A549 (cell line): ENCODE measurements at regions not wholly inside any gene's neighbourhood (a gene's known extent, or its start where the extent isn't known, plus 50 kb on each side); places are given as distances from the start of the nearest gene placed in this dataset.

ENCODE experiments used
- ATAC-seq, 2 experiments: fragments of 200-7000 bp in 1 of 2; fragments of >200 bp in 1 of 2; cut with Nextera tagmentation in 1 of 2; cut with Tn5 transposase in 1 of 2; 3 replicates each; pipeline versions ENCODE4 v1.8.0 to v1.9.1; 2018 to 2020; ENCODE audit warnings: mild to moderate bottlenecking in 1 of 2, moderate library complexity in 1 of 2
- CTCF ChIA-PET: fragments of 300-600 bp; sonication (Branson Sonifier 250); formaldehyde crosslinking; extraction: SDS; loops from one replicate; lab custom pipeline; 2021; ENCODE audit warnings: antibody characterized with exemption, inconsistent platforms; lab: Yijun Ruan, JAX
- POLR2A ChIA-PET: fragments of 350-600 bp; formaldehyde crosslinking; extraction: SDS; loops from one replicate; lab custom pipeline; 2021; ENCODE audit warnings: antibody characterized with exemption, inconsistent platforms; lab: Yijun Ruan, JAX
- DNase-seq, 2 experiments: peaks; one replicate each; pipeline versions ENCODE4 v3.0.0 to v3.0.0-alpha.2; 2011 to 2016; ENCODE audit warnings: low read depth in 1 of 2, low spot score in 1 of 2
- FAIRE-seq: peaks from 2 replicates; lab custom pipeline; 2011; peaks lifted over from hg19 to GRCh38; lab: Jason Lieb, UNC
- H3K27ac ChIP-seq, 2 experiments: fragments of >200 bp; sonication (Bioruptor Twin); formaldehyde crosslinking; 3 replicates each; pipeline ENCODE4 v1.5.1; 2016 to 2017
- H3K4me1 ChIP-seq: fragments of >200 bp; sonication (Bioruptor Twin); formaldehyde crosslinking; 3 replicates; pipeline ENCODE4 v1.6.1; 2016
- H3K4me2 ChIP-seq: fragments of >200 bp; sonication (Bioruptor Twin); formaldehyde crosslinking; 3 replicates; pipeline ENCODE4 v1.6.1; 2016
- H3K4me3 ChIP-seq: fragments of >200 bp; sonication (Bioruptor Twin); formaldehyde crosslinking; 3 replicates; pipeline ENCODE4 v1.5.1; 2016
- H3K9me3 ChIP-seq: fragments of >200 bp; sonication (Bioruptor Twin); formaldehyde crosslinking; 3 replicates; pipeline ENCODE4 v1.6.1; 2016
- BCL3 ChIP-seq: fragments of >200 bp; sonication (Bioruptor Twin); formaldehyde crosslinking; IDR thresholded peaks from 3 replicates; pipeline ENCODE4 v1.6.1; 2016
- BHLHE40 ChIP-seq: IDR thresholded peaks from 2 replicates; pipeline ENCODE4 v1.6.1; 2012; ENCODE audit warnings: low read depth, low read length, inconsistent platforms
- CBX2 ChIP-seq: fragments of 200-600 bp; sonication (generic); IDR thresholded peaks from 2 replicates; pipeline ENCODE4 v1.6.1; 2016; ENCODE audit warnings: low read depth, mild to moderate bottlenecking, borderline replicate concordance
- CEBPB ChIP-seq, 2 experiments: fragments of >200 bp in 1 of 2; sonication (Bioruptor Twin) in 1 of 2; formaldehyde crosslinking in 1 of 2; IDR thresholded peaks; 2 replicates each; pipeline ENCODE4 v1.6.1; 2012 to 2016
- E2F6 ChIP-seq: IDR thresholded peaks from 2 replicates; pipeline ENCODE4 v1.6.1; 2012; ENCODE audit warnings: low read depth, borderline replicate concordance
- EHF ChIP-seq: fragments of 250-450 bp; sonication (Bioruptor Pico); IDR thresholded peaks from 2 replicates; pipeline ENCODE4 v1.5.0; 2020; ENCODE audit warnings: mild to moderate bottlenecking
- EHMT2 ChIP-seq: fragments of 200-600 bp; sonication (generic); IDR thresholded peaks from 2 replicates; pipeline ENCODE4 v1.6.1; 2016; ENCODE audit warnings: antibody characterized with exemption, low read depth, mild to moderate bottlenecking, moderate library complexity
- ELK1 ChIP-seq: fragments of 150-350 bp; IDR thresholded peaks from 2 replicates; pipeline ENCODE4 v1.6.1; 2014; ENCODE audit warnings: low read depth, mild to moderate bottlenecking, low read length
- ESRRA ChIP-seq: fragments of 150-350 bp; IDR thresholded peaks from 2 replicates; pipeline ENCODE4 v1.6.1; 2014; ENCODE audit warnings: mild to moderate bottlenecking, low read length, borderline replicate concordance
- FOSB ChIP-seq: fragments of 250-450 bp; sonication (Bioruptor Pico); IDR thresholded peaks from 2 replicates; pipeline ENCODE4 v1.5.0; 2020; ENCODE audit warnings: mild to moderate bottlenecking, moderate library complexity
- FOXS1 ChIP-seq: fragments of 250-450 bp; sonication (Bioruptor Pico); IDR thresholded peaks from 2 replicates; pipeline ENCODE4 v1.5.0; 2020; ENCODE audit warnings: mild to moderate bottlenecking, moderate library complexity
- GATA3 ChIP-seq: IDR thresholded peaks from 2 replicates; pipeline ENCODE4 v1.6.1; 2012; ENCODE audit warnings: borderline replicate concordance
- HDAC2 ChIP-seq: fragments of 200-600 bp; sonication (generic); IDR thresholded peaks from 2 replicates; pipeline ENCODE4 v1.6.1; 2016
- HMGXB4 ChIP-seq: fragments of 250-450 bp; sonication (Bioruptor Pico); IDR thresholded peaks from 2 replicates; pipeline ENCODE4 v1.5.0; 2021; ENCODE audit warnings: mild to moderate bottlenecking, moderate library complexity, borderline replicate concordance
- HOXA7 ChIP-seq: fragments of 250-450 bp; sonication (Bioruptor Pico); IDR thresholded peaks from 2 replicates; pipeline ENCODE4 v1.5.0; 2020; ENCODE audit warnings: mild to moderate bottlenecking, moderate library complexity
- HOXB13 ChIP-seq: fragments of 250-450 bp; sonication (Bioruptor Pico); IDR thresholded peaks from 2 replicates; pipeline ENCODE4 v1.5.0; 2020; ENCODE audit warnings: low read depth, mild to moderate bottlenecking, moderate library complexity
- HOXB5 ChIP-seq: fragments of 250-450 bp; sonication (Bioruptor Pico); IDR thresholded peaks from 2 replicates; pipeline ENCODE4 v1.5.0; 2020; ENCODE audit warnings: mild to moderate bottlenecking, moderate library complexity
- JUN ChIP-seq, 2 experiments: fragments of >200 bp; sonication (Bioruptor Twin); formaldehyde crosslinking; IDR thresholded peaks; 2 replicates in 1 of 2; 3 replicates in 1 of 2; pipeline ENCODE4 v1.6.1; 2016 to 2017
- JUNB ChIP-seq: fragments of >200 bp; sonication (Bioruptor Twin); formaldehyde crosslinking; IDR thresholded peaks from 2 replicates; pipeline ENCODE4 v1.6.1; 2016
- KDM1A ChIP-seq: fragments of 200-600 bp; sonication (generic); IDR thresholded peaks from 2 replicates; pipeline ENCODE4 v1.6.1; 2016; ENCODE audit warnings: low read depth, mild to moderate bottlenecking
- MYC ChIP-seq: IDR thresholded peaks from 2 replicates; pipeline ENCODE4 v1.6.1; 2012; ENCODE audit warnings: mild to moderate bottlenecking, inconsistent platforms, low read length, improper control_type of control experiment, borderline replicate concordance
- NPAS2 ChIP-seq: fragments of 250-450 bp; sonication (Bioruptor Pico); IDR thresholded peaks from 2 replicates; pipeline ENCODE4 v1.8.0; 2022; ENCODE audit warnings: mild to moderate bottlenecking, moderate library complexity, borderline replicate concordance
- PHF8 ChIP-seq: fragments of 200-600 bp; sonication (generic); IDR thresholded peaks from 2 replicates; pipeline ENCODE4 v1.6.1; 2016; ENCODE audit warnings: low read depth, mild to moderate bottlenecking, antibody characterized with exemption, moderate library complexity, borderline replicate concordance
- POLR2AphosphoS2 ChIP-seq: conservative IDR thresholded peaks from 2 replicates; pipeline ENCODE4 v1.6.1; 2012; ENCODE audit warnings: low read length, improper control_type of control experiment, inconsistent platforms
- RFX5 ChIP-seq: fragments of 450-650 bp; IDR thresholded peaks from 2 replicates; pipeline ENCODE4 v1.7.1; 2014; ENCODE audit warnings: antibody characterized with exemption, mild to moderate bottlenecking, moderate library complexity
- SMC3 ChIP-seq: fragments of >200 bp; sonication (Bioruptor Twin); formaldehyde crosslinking; IDR thresholded peaks from 3 replicates; pipeline ENCODE4 v1.6.1; 2018; ENCODE audit warnings: inconsistent platforms
- TP53 ChIP-seq: fragments of 250-450 bp; sonication (Bioruptor Pico); IDR thresholded peaks from 2 replicates; pipeline ENCODE4 v1.5.0; 2021; ENCODE audit warnings: mild to moderate bottlenecking, moderate library complexity
- TF ChIP-seq, protein P1 (sequence below): fragments of 450-650 bp; IDR thresholded peaks from 2 replicates; pipeline ENCODE4 v1.6.1; 2014; ENCODE audit warnings: antibody characterized with exemption

DNA sequence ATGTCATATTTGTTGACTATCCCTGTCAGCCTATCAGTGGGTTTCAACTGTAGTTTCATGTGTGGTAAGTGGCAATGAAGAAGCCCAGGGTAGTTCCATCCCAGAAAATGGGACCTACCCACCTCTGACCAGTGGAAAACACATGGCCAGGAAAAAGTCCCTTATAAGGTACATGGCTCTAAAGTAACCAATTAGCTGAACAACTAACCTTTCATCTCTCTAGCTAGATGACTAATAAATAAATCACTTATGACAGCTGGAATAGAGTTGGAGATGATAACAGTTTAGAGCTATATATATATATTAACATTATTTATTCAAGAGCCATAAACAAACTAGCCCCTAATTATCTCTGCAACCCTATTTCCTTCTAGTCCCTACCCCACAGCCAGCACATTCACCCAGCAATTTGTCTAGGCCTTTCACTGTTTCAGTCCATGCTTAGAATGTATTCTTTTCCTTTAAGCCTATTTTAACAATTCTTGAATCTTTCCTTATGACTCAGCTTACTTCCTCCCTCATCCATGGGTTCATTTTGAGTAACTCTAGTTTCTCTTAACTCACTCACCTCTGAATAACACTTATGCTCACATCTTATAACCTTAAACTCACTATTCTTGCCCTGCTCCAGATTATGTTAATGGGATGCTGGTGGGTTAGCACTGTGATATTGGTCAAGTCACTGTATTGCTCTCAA, 83.7 kb downstream of the TNFSF18 start:
- Histone ChIP-seq H3K27ac (peak overlapping the region; percentile 36 to 50; a peak in 5 of 6 replicates), H3K4me1 (peaks cover 56% of the 10 kb centered on the region), H3K4me3 (no peak overlapping the region), H3K4me2 (peak overlapping the region; percentile 35), H3K9me3 (peaks cover 3% of the 10 kb centered on the region; the same call in 1 of the 3 replicates)
- TF ChIP-seq JUN (IDR thresholded peaks at IDR 0.05) = no peak
- TF ChIP-seq EHMT2 = no peak
- TF ChIP-seq HDAC2 = no peak
- TF ChIP-seq HOXB13 (CRISPR knock-in tag) = no peak
- no peak for TF ChIP-seq CBX2
- TF ChIP-seq FOSB = no peak
- no peak for TF ChIP-seq MYC
- TF ChIP-seq POLR2AphosphoS2 = no peak
- TF ChIP-seq HMGXB4 (CRISPR knock-in tag) = no peak
- TF ChIP-seq NPAS2 (CRISPR knock-in tag) = no peak
- TF ChIP-seq KDM1A = no peak
- TF ChIP-seq GATA3 = no peak
- no peak for TF ChIP-seq ELK1
- TF ChIP-seq JUNB = no peak
- no peak for TF ChIP-seq ESRRA
- no peak for TF ChIP-seq HOXB5 (CRISPR knock-in tag)
- FAIRE-seq (peak; percentile 36), ATAC-seq (no peak), DNase-seq (no peak)
- ChIA-PET CTCF (interaction anchor here (1.2 to 1.4 kb wide), 2 partner anchors 73 to 235 kb away, joined by 3 read pairs; no protein-coding TSS in a partner anchor), POLR2A (no interaction called here)

GRCh38 chr1:172967936-172968335, 82.8 kb downstream of the TNFSF18 start:
- FAIRE-seq (no peak), ATAC-seq (no peak), DNase-seq (no peak)
- Histone ChIP-seq H3K9me3 (no peaks in the 10 kb centered on the region), H3K4me2 (peak overlapping the region; percentile 35; the same call in 2 of the 3 replicates), H3K4me1 (peaks cover 57% of the 10 kb centered on the region), H3K4me3 (no peak overlapping the region), H3K27ac (peak overlapping the region; percentile 50 to 64; a peak in 3 of 6 replicates)
- CTCF ChIA-PET = no interaction called here
- peak; percentile 21; the same call in 1 of the 2 replicates for TF ChIP-seq GATA3
- no peak for TF ChIP-seq FOXS1 (CRISPR knock-in tag)
- no peak for TF ChIP-seq E2F6
- POLR2A ChIA-PET = no interaction called here

DNA sequence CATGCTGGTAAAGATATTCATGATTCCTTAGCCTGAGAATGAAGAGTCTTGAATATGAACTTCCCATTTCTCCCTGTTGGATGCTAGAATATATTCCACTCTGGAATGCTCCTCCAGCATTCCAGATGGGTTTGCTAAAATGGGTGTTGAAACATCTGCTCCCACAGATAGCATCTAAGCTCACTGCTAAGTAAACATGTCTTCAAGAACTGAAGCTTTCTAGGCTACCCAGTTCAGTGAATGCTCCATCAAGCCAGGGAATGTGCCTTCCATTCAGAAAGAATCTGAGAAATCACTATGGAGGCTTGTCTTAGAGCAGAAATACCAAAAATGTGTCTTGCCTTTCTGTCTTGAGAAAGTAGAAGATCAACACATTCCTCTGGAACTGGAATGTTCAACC, 81.1 kb downstream of the TNFSF18 start:
- H3K27ac ChIP-seq = peak overlapping the region; percentile 50 to 65
- FAIRE-seq (no peak), ATAC-seq (peak; percentile 83 to 92), DNase-seq (peak; percentile 14 to 79)
- peaks cover 57% of the 10 kb centered on the region for H3K4me1 ChIP-seq
- H3K4me2 ChIP-seq = peak overlapping the region; percentile 44
- no peaks in the 10 kb centered on the region for H3K9me3 ChIP-seq
- ChIA-PET POLR2A (no interaction called here), CTCF (no interaction called here)
- TF ChIP-seq, protein P1, sequence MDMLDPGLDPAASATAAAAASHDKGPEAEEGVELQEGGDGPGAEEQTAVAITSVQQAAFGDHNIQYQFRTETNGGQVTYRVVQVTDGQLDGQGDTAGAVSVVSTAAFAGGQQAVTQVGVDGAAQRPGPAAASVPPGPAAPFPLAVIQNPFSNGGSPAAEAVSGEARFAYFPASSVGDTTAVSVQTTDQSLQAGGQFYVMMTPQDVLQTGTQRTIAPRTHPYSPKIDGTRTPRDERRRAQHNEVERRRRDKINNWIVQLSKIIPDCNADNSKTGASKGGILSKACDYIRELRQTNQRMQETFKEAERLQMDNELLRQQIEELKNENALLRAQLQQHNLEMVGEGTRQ = no peak
- TF ChIP-seq TP53 (CRISPR knock-in tag) = no peak
- no peak for TF ChIP-seq EHF (CRISPR knock-in tag)
- peak in 1 of 2 experiments; percentile 83; a peak in 2 of 4 replicates for TF ChIP-seq CEBPB (IDR thresholded peaks at IDR 0.05)
- no peak for TF ChIP-seq RFX5
- no peak; the same call in 2 of the 3 replicates for TF ChIP-seq SMC3
- no peak for TF ChIP-seq PHF8
- TF ChIP-seq BHLHE40 = no peak
- TF ChIP-seq KDM1A = no peak
- TF ChIP-seq GATA3 = peak; percentile 98
- no peak for TF ChIP-seq BCL3
- TF ChIP-seq HOXA7 (CRISPR knock-in tag) = no peak
- no peak overlapping the region for H3K4me3 ChIP-seq
